ENCODE measurements at regions not wholly inside any gene's neighbourhood (a gene's known extent, or its start where the extent isn't known, plus 50 kb on each side); places are given as distances from the start of the nearest gene placed in this dataset.

DNA sequence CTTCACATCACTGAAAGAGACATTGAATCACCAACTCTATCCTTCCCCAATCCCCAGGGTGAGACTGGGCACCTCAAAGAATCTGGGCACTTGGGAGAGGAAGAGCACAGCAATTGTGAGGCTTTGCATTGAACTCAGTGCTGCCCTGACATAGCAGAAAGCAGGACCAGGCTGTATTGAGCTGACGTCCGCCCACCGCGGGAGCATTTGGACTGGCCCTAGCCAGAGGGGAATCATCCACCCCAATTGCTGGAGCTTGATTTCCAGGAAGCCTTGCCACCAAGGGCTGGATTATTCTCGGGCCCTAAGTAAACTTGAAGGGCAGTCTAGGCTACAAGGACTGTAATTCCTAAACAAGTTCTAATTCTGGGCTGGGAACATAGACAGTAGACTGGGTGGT lies 416.3 kb upstream of the PHF14 start:
- H3K4me1 ChIP-seq (ENCODE audit: control insufficient read depth in 5 of 5, insufficient read depth in 5 of 5, low read length in 5 of 5), result no peaks in the 10 kb centered on the region
- ATAC-seq (ENCODE audit: insufficient read depth, low FRiP score) (no peak), DNase-seq (no peak)
- no peak overlapping the region for H3K27ac ChIP-seq (ENCODE audit: low read depth in 1 of 2, low read length in 1 of 2)
- 93 to 97% methylated on average over 5 of the region's 5 CpGs for WGBS, 2 donors
- no peaks in the 10 kb centered on the region for H3K9me3 ChIP-seq (ENCODE audit: control insufficient read depth in 4 of 4, insufficient read depth in 3 of 4, low read length in 3 of 4)
- no peak overlapping the region for H3K4me3 ChIP-seq
- H3K36me3 ChIP-seq (ENCODE audit: control insufficient read depth in 4 of 4, insufficient read depth in 4 of 4, low read length in 4 of 4), result no peaks in the 10 kb centered on the region
- H3K9ac ChIP-seq (ENCODE audit: insufficient read depth in 1 of 2, low read length in 2 of 2), result no peak overlapping the region
- TF ChIP-seq, protein P1, sequence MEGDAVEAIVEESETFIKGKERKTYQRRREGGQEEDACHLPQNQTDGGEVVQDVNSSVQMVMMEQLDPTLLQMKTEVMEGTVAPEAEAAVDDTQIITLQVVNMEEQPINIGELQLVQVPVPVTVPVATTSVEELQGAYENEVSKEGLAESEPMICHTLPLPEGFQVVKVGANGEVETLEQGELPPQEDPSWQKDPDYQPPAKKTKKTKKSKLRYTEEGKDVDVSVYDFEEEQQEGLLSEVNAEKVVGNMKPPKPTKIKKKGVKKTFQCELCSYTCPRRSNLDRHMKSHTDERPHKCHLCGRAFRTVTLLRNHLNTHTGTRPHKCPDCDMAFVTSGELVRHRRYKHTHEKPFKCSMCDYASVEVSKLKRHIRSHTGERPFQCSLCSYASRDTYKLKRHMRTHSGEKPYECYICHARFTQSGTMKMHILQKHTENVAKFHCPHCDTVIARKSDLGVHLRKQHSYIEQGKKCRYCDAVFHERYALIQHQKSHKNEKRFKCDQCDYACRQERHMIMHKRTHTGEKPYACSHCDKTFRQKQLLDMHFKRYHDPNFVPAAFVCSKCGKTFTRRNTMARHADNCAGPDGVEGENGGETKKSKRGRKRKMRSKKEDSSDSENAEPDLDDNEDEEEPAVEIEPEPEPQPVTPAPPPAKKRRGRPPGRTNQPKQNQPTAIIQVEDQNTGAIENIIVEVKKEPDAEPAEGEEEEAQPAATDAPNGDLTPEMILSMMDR (IDR thresholded peaks at IDR 0.05; ENCODE audit: control extremely low read depth, extremely low read depth), result no peak
- no peaks in the 10 kb centered on the region for H3K27me3 ChIP-seq (ENCODE audit: control insufficient read depth in 3 of 3, insufficient read depth in 3 of 3, low read length in 2 of 3)

DNA sequence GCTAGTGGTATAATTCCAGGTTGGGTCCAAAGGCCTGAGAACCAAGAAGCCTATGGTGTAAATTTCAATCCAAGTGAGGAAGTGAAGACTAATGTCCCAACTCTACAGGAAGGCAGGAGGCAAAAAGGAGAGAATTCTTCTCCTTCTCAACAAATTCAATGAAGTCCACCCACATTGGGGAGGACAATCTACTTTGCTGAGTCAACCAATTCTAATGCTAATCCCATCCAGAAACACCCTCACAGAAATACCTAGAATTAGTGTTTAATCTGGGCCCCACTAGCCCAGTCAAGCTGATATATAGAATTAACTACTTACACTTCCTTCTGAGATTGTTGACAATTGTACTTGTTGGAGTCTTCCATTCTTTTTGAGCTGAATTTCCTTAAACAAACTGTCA lies 413.2 kb upstream of the PHF14 start:
- H3K4me1 ChIP-seq (ENCODE audit: control insufficient read depth in 5 of 5, insufficient read depth in 5 of 5, low read length in 5 of 5), result no peaks in the 10 kb centered on the region
- ATAC-seq (ENCODE audit: insufficient read depth, low FRiP score) (no peak), DNase-seq (no peak)
- no peak overlapping the region for H3K4me3 ChIP-seq
- no peak overlapping the region for H3K9ac ChIP-seq (ENCODE audit: insufficient read depth in 1 of 2, low read length in 2 of 2)
- no peaks in the 10 kb centered on the region for H3K27me3 ChIP-seq (ENCODE audit: control insufficient read depth in 3 of 3, insufficient read depth in 3 of 3, low read length in 2 of 3)
- H3K27ac ChIP-seq (ENCODE audit: low read depth in 1 of 2, low read length in 1 of 2), result no peak overlapping the region
- H3K9me3 ChIP-seq (ENCODE audit: control insufficient read depth in 4 of 4, insufficient read depth in 3 of 4, low read length in 3 of 4), result no peaks in the 10 kb centered on the region
- TF ChIP-seq, protein P1 (IDR thresholded peaks at IDR 0.05; ENCODE audit: control extremely low read depth, extremely low read depth), result no peak
- no peaks in the 10 kb centered on the region for H3K36me3 ChIP-seq (ENCODE audit: control insufficient read depth in 4 of 4, insufficient read depth in 4 of 4, low read length in 4 of 4)

DNA sequence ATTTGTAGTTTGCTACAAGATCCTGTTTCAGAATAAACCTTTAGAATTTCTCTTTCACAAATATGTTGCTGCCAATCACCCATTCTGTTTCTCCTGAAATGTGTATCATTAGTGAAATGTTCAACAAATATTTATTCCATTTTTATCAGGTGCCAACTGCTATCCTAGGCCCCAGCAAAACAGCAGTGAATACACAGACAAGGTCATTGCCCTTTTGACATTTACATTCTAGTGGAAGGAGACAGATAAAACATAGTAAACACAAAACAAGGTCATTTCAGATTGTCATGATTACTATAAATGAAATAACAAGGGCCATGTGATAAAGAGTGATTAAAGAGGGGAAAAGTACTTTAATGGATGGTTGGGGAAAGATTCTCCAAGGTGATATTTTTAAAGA lies 404.8 kb upstream of the PHF14 start:
- Histone ChIP-seq H3K27ac (ENCODE audit: low read depth in 1 of 2, low read length in 1 of 2) (no peak overlapping the region), H3K27me3 (ENCODE audit: control insufficient read depth in 3 of 3, insufficient read depth in 3 of 3, low read length in 2 of 3) (no peaks in the 10 kb centered on the region), H3K36me3 (ENCODE audit: control insufficient read depth in 4 of 4, insufficient read depth in 4 of 4, low read length in 4 of 4) (no peaks in the 10 kb centered on the region), H3K9ac (ENCODE audit: insufficient read depth in 1 of 2, low read length in 2 of 2) (no peak overlapping the region), H3K4me1 (ENCODE audit: control insufficient read depth in 5 of 5, insufficient read depth in 5 of 5, low read length in 5 of 5) (no peaks in the 10 kb centered on the region), H3K9me3 (ENCODE audit: control insufficient read depth in 4 of 4, insufficient read depth in 3 of 4, low read length in 3 of 4) (no peaks in the 10 kb centered on the region), H3K4me3 (no peak overlapping the region)
- no peak for DNase-seq
- TF ChIP-seq, protein P1 (IDR thresholded peaks at IDR 0.05; ENCODE audit: control extremely low read depth, extremely low read depth), result no peak
- ATAC-seq (ENCODE audit: insufficient read depth, low FRiP score), result no peak

DNA sequence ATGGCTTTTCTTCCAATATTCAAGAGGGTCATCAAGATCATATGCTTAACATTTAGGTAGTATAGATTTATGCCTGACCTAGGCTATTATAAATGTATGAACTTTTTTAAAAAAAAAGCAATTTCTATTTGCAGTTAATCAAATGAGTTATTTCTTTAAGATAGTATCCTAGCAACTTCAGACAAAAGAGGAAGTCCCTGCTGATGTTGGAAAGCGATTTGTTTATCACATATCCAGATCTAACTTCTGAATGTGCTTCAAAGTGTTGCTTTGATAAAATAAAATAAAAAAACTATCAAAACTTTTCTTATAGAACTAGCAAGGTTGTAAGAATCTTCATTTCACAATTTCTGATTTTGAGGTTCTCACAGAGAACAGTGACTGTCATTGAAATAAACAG lies 401.9 kb upstream of the PHF14 start:
- H3K27me3 ChIP-seq (ENCODE audit: control insufficient read depth in 3 of 3, insufficient read depth in 3 of 3, low read length in 2 of 3), result no peaks in the 10 kb centered on the region
- ATAC-seq (ENCODE audit: insufficient read depth, low FRiP score) (no peak), DNase-seq (no peak)
- no peak overlapping the region for H3K9ac ChIP-seq (ENCODE audit: insufficient read depth in 1 of 2, low read length in 2 of 2)
- H3K36me3 ChIP-seq (ENCODE audit: control insufficient read depth in 4 of 4, insufficient read depth in 4 of 4, low read length in 4 of 4), result no peaks in the 10 kb centered on the region
- 2 to 9% methylated on average over 1 of the region's 1 CpG for WGBS, 2 donors
- no peaks in the 10 kb centered on the region for H3K9me3 ChIP-seq (ENCODE audit: control insufficient read depth in 4 of 4, insufficient read depth in 3 of 4, low read length in 3 of 4)
- TF ChIP-seq, protein P1 (IDR thresholded peaks at IDR 0.05; ENCODE audit: control extremely low read depth, extremely low read depth), result no peak
- no peak overlapping the region for H3K4me3 ChIP-seq
- no peak overlapping the region for H3K27ac ChIP-seq (ENCODE audit: low read depth in 1 of 2, low read length in 1 of 2)
- H3K4me1 ChIP-seq (ENCODE audit: control insufficient read depth in 5 of 5, insufficient read depth in 5 of 5, low read length in 5 of 5), result no peaks in the 10 kb centered on the region
